ENCODE measurements at regions not wholly inside any gene's neighbourhood (a gene's known extent, or its start where the extent isn't known, plus 50 kb on each side); places are given as distances from the start of the nearest gene placed in this dataset.

- Histone ChIP-seq H3K9me3 (replicated peaks) (no peaks in the 10 kb centered on the region), H3K4me1 (replicated peaks) (no peaks in the 10 kb centered on the region), H3K4me3 (no peak overlapping the region), H3K36me3 (no peaks in the 10 kb centered on the region), H3K27ac (no peak overlapping the region), H3K27me3 (replicated peaks) (no peaks in the 10 kb centered on the region)
- DNase-seq (ENCODE audit: low read depth in 1 of 2, low spot score in 2 of 2) = no peak
Observed at GRCh38 chr13:22002893-22003292, 332.0 kb downstream of the FGF9 start.

- Histone ChIP-seq H3K4me3 (no peak overlapping the region), H3K4me1 (replicated peaks) (no peaks in the 10 kb centered on the region), H3K27ac (no peak overlapping the region), H3K27me3 (replicated peaks) (no peaks in the 10 kb centered on the region), H3K9me3 (replicated peaks) (no peaks in the 10 kb centered on the region), H3K36me3 (no peaks in the 10 kb centered on the region)
- DNase-seq (ENCODE audit: low read depth in 1 of 2, low spot score in 2 of 2) = no peak
Observed at GRCh38 chr13:22009500-22009899, 338.6 kb downstream of the FGF9 start.

- H3K27me3 ChIP-seq (replicated peaks) = no peaks in the 10 kb centered on the region
- no peaks in the 10 kb centered on the region for H3K9me3 ChIP-seq (replicated peaks)
- H3K4me1 ChIP-seq (replicated peaks) = no peaks in the 10 kb centered on the region
- no peak for DNase-seq (ENCODE audit: low read depth in 1 of 2, low spot score in 2 of 2)
- no peak overlapping the region for H3K4me3 ChIP-seq
- H3K36me3 ChIP-seq = no peaks in the 10 kb centered on the region
- H3K27ac ChIP-seq = no peak overlapping the region
Observed at GRCh38 chr13:22009937-22010336, 339.1 kb downstream of the FGF9 start.

- Histone ChIP-seq H3K27ac (no peak overlapping the region), H3K4me3 (no peak overlapping the region), H3K27me3 (replicated peaks) (no peaks in the 10 kb centered on the region), H3K4me1 (replicated peaks) (no peaks in the 10 kb centered on the region), H3K9me3 (replicated peaks) (no peaks in the 10 kb centered on the region), H3K36me3 (no peaks in the 10 kb centered on the region)
- DNase-seq (ENCODE audit: low read depth in 1 of 2, low spot score in 2 of 2) = no peak
Observed at GRCh38 chr13:22012686-22013085, 341.8 kb downstream of the FGF9 start.

GRCh38 chr13:22014469-22014868 is 343.6 kb downstream of the FGF9 start:
- Histone ChIP-seq H3K36me3 (no peaks in the 10 kb centered on the region), H3K4me3 (no peak overlapping the region), H3K27ac (no peak overlapping the region), H3K9me3 (replicated peaks) (no peaks in the 10 kb centered on the region), H3K27me3 (replicated peaks) (no peaks in the 10 kb centered on the region), H3K4me1 (replicated peaks) (no peaks in the 10 kb centered on the region)
- peak in 1 of 2 experiments; percentile 8 for DNase-seq (ENCODE audit: low read depth in 1 of 2, low spot score in 2 of 2)

GRCh38 chr13:22017226-22017625 is 346.4 kb downstream of the FGF9 start:
- Histone ChIP-seq H3K4me1 (replicated peaks) (no peaks in the 10 kb centered on the region), H3K27me3 (replicated peaks) (no peaks in the 10 kb centered on the region), H3K36me3 (no peaks in the 10 kb centered on the region), H3K4me3 (no peak overlapping the region), H3K27ac (no peak overlapping the region), H3K9me3 (replicated peaks) (no peaks in the 10 kb centered on the region)
- no peak for DNase-seq (ENCODE audit: low read depth in 1 of 2, low spot score in 2 of 2)

- no peak overlapping the region for H3K4me3 ChIP-seq
- H3K4me1 ChIP-seq (replicated peaks) = no peaks in the 10 kb centered on the region
- H3K27me3 ChIP-seq (replicated peaks) = no peaks in the 10 kb centered on the region
- no peaks in the 10 kb centered on the region for H3K9me3 ChIP-seq (replicated peaks)
- no peak overlapping the region for H3K27ac ChIP-seq
- no peaks in the 10 kb centered on the region for H3K36me3 ChIP-seq
- no peak for DNase-seq (ENCODE audit: low read depth in 1 of 2, low spot score in 2 of 2)
Observed at GRCh38 chr13:22018076-22018835, 347.4 kb downstream of the FGF9 start.

GRCh38 chr13:22018836-22019210 is 347.9 kb downstream of the FGF9 start:
- H3K4me3 ChIP-seq = no peak overlapping the region
- no peak for DNase-seq (ENCODE audit: low read depth in 1 of 2, low spot score in 2 of 2)

GRCh38 chr13:22024381-22024994 is 353.6 kb downstream of the FGF9 start:
- Histone ChIP-seq H3K27me3 (replicated peaks) (no peaks in the 10 kb centered on the region), H3K4me3 (no peak overlapping the region), H3K4me1 (replicated peaks) (no peaks in the 10 kb centered on the region), H3K9me3 (replicated peaks) (no peaks in the 10 kb centered on the region), H3K27ac (no peak overlapping the region), H3K36me3 (no peaks in the 10 kb centered on the region)
- DNase-seq (ENCODE audit: low read depth in 1 of 2, low spot score in 2 of 2) = no peak

More at GRCh38 chr13:22018836-22019210, 347.9 kb downstream of the FGF9 start:
- Histone ChIP-seq H3K4me1 (replicated peaks) (no peaks in the 10 kb centered on the region), H3K27ac (no peak overlapping the region), H3K9me3 (replicated peaks) (no peaks in the 10 kb centered on the region), H3K27me3 (replicated peaks) (no peaks in the 10 kb centered on the region), H3K36me3 (no peaks in the 10 kb centered on the region)

- DNase-seq (ENCODE audit: low read depth in 1 of 2, low spot score in 2 of 2) = no peak
- H3K9me3 ChIP-seq (replicated peaks) = no peaks in the 10 kb centered on the region
- peaks cover 1% of the 10 kb centered on the region for H3K4me1 ChIP-seq (replicated peaks)
- H3K4me3 ChIP-seq = no peak overlapping the region
- no peaks in the 10 kb centered on the region for H3K36me3 ChIP-seq
- H3K27me3 ChIP-seq (replicated peaks) = no peaks in the 10 kb centered on the region
- H3K27ac ChIP-seq = no peak overlapping the region
Observed at GRCh38 chr13:22027566-22027965, 356.7 kb downstream of the FGF9 start.

GRCh38 chr13:22028831-22029230 is 358.0 kb downstream of the FGF9 start:
- H3K36me3 ChIP-seq = no peaks in the 10 kb centered on the region
- H3K4me1 ChIP-seq (replicated peaks) = peaks cover 6% of the 10 kb centered on the region
- DNase-seq (ENCODE audit: low read depth in 1 of 2, low spot score in 2 of 2) = no peak
- H3K27ac ChIP-seq = no peak overlapping the region
- no peaks in the 10 kb centered on the region for H3K9me3 ChIP-seq (replicated peaks)
- no peak overlapping the region for H3K4me3 ChIP-seq
- no peaks in the 10 kb centered on the region for H3K27me3 ChIP-seq (replicated peaks)

GRCh38 chr13:22030321-22030720 is 359.4 kb downstream of the FGF9 start:
- H3K4me3 ChIP-seq = no peak overlapping the region
- DNase-seq (ENCODE audit: low read depth in 1 of 2, low spot score in 2 of 2) = no peak
- no peaks in the 10 kb centered on the region for H3K9me3 ChIP-seq (replicated peaks)
- no peak overlapping the region for H3K27ac ChIP-seq
- H3K36me3 ChIP-seq = no peaks in the 10 kb centered on the region
- H3K4me1 ChIP-seq (replicated peaks) = peaks cover 6% of the 10 kb centered on the region
- no peaks in the 10 kb centered on the region for H3K27me3 ChIP-seq (replicated peaks)

- no peaks in the 10 kb centered on the region for H3K27me3 ChIP-seq (replicated peaks)
- H3K27ac ChIP-seq = no peak overlapping the region
- H3K4me3 ChIP-seq = no peak overlapping the region
- H3K4me1 ChIP-seq (replicated peaks) = peaks cover 6% of the 10 kb centered on the region
- DNase-seq (ENCODE audit: low read depth in 1 of 2, low spot score in 2 of 2) = no peak
- no peaks in the 10 kb centered on the region for H3K36me3 ChIP-seq
- no peaks in the 10 kb centered on the region for H3K9me3 ChIP-seq (replicated peaks)
Observed at GRCh38 chr13:22031702-22032286, 360.9 kb downstream of the FGF9 start.

GRCh38 chr13:22032905-22033304 is 362.0 kb downstream of the FGF9 start:
- Histone ChIP-seq H3K27me3 (replicated peaks) (no peaks in the 10 kb centered on the region), H3K4me3 (no peak overlapping the region), H3K9me3 (replicated peaks) (no peaks in the 10 kb centered on the region), H3K36me3 (no peaks in the 10 kb centered on the region), H3K27ac (no peak overlapping the region), H3K4me1 (replicated peaks) (peaks cover 6% of the 10 kb centered on the region)
- DNase-seq (ENCODE audit: low read depth in 1 of 2, low spot score in 2 of 2) = no peak
